IMR-90 (cell line): ENCODE measurements at regions not wholly inside any gene's neighbourhood (a gene's known extent, or its start where the extent isn't known, plus 50 kb on each side); places are given as distances from the start of the nearest gene placed in this dataset.

Experiments
- ATAC-seq: fragments of 200-7000 bp; cut with Tn5 transposase; 2 replicates; pipeline ENCODE4 v1.9.1; 2020; ENCODE audit warnings: low read depth, mild to moderate bottlenecking, moderate library complexity
- BruUV-seq: library from RNA; stranded (reverse); fragments of 400-500 nt; replicated peaks from 2 replicates; lab custom pipeline; 2021; lab: Mats Ljungman, UMichigan
- CTCF ChIA-PET: fragments of 300-600 bp; formaldehyde crosslinking; extraction: SDS; loops from one replicate; lab custom pipeline; 2021; ENCODE audit warnings: antibody characterized with exemption; lab: Yijun Ruan, JAX
- POLR2A ChIA-PET: fragments of 300-600 bp; sonication (Branson Sonifier 250); formaldehyde crosslinking; loops from one replicate; lab custom pipeline; 2022; ENCODE audit warnings: antibody characterized with exemption; ENCODE audit not compliant: unreplicated experiment; lab: Charles Lee
- DNase-seq: peaks from one replicate; pipeline ENCODE4 v3.0.0; 2013
- H2AFZ ChIP-seq: replicated peaks from 2 replicates; pipeline ENCODE3; 2013; ENCODE audit warnings: low read length, mild to moderate bottlenecking; ENCODE audit not compliant: poor library complexity
- H2AK5ac ChIP-seq: 2 replicates; pipeline ENCODE4 v1.6.1; 2013; ENCODE audit warnings: low read depth, low read length, inconsistent platforms
- H2AK9ac ChIP-seq: replicated peaks from 2 replicates; pipeline ENCODE3; 2013; ENCODE audit warnings: mild to moderate bottlenecking, low read depth, low read length, moderate library complexity; ENCODE audit not compliant: poor library complexity
- H2BK120ac ChIP-seq: 2 replicates; pipeline ENCODE4 v1.6.1; 2013; ENCODE audit warnings: low read depth, low read length, inconsistent platforms
- H2BK15ac ChIP-seq: 3 replicates; pipeline ENCODE4 v1.6.1; 2013; ENCODE audit warnings: low read depth, low read length, inconsistent platforms
- H2BK20ac ChIP-seq: 2 replicates; pipeline ENCODE4 v1.6.1; 2013; ENCODE audit warnings: low read depth, mild to moderate bottlenecking, inconsistent platforms, low read length, moderate library complexity
- H2BK5ac ChIP-seq: 2 replicates; pipeline ENCODE4 v1.6.1; 2013; ENCODE audit warnings: mild to moderate bottlenecking, low read depth, low read length, inconsistent platforms; ENCODE audit not compliant: poor library complexity, severe bottlenecking
- H3K14ac ChIP-seq: replicated peaks from 2 replicates; pipeline ENCODE4 v1.6.1; 2013; ENCODE audit warnings: low read depth, low read length, inconsistent platforms
- H3K18ac ChIP-seq: 2 replicates; pipeline ENCODE4 v1.6.1; 2013; ENCODE audit warnings: low read depth, low read length, control low read depth
- H3K23ac ChIP-seq: 2 replicates; pipeline ENCODE4 v1.6.1; 2013; ENCODE audit warnings: low read depth, low read length, inconsistent platforms
- H3K27ac ChIP-seq: 2 replicates; pipeline ENCODE4 v1.5.1; 2013; ENCODE audit warnings: mild to moderate bottlenecking, control low read depth, low read length; ENCODE audit not compliant: insufficient read depth
- H3K27me3 ChIP-seq: 2 replicates; pipeline ENCODE4 v1.6.1; 2013; ENCODE audit warnings: low read length; ENCODE audit not compliant: control insufficient read depth, insufficient read depth
- H3K36me3 ChIP-seq: 2 replicates; pipeline ENCODE4 v1.6.1; 2013; ENCODE audit warnings: low read length, mixed read lengths; ENCODE audit not compliant: control insufficient read depth, insufficient read depth
- H3K4ac ChIP-seq: 2 replicates; pipeline ENCODE4 v1.6.1; 2013; ENCODE audit warnings: low read depth, low read length, inconsistent platforms
- H3K4me1 ChIP-seq: 2 replicates; pipeline ENCODE4 v1.6.1; 2013; ENCODE audit warnings: low read length, mixed read lengths; ENCODE audit not compliant: control insufficient read depth, insufficient read depth
- H3K4me2 ChIP-seq: 2 replicates; pipeline ENCODE4 v1.6.1; 2013; ENCODE audit warnings: low read depth, mild to moderate bottlenecking, control low read depth, low read length, moderate library complexity
- H3K4me3 ChIP-seq: 2 replicates; pipeline ENCODE4 v1.5.1; 2013; ENCODE audit warnings: low read depth, mild to moderate bottlenecking, control low read depth, low read length, moderate library complexity; ENCODE audit not compliant: insufficient read depth
- H3K56ac ChIP-seq: 2 replicates; pipeline ENCODE4 v1.6.1; 2013; ENCODE audit warnings: low read length, inconsistent platforms; ENCODE audit not compliant: insufficient read depth; ENCODE audit errors: extremely low read depth
- H3K79me1 ChIP-seq, 2 experiments: 2 replicates each; pipeline ENCODE4 v1.6.1; 2013; ENCODE audit warnings: low read length in 2 of 2, inconsistent platforms in 1 of 2, low read depth in 1 of 2
- H3K9ac ChIP-seq: 2 replicates; pipeline ENCODE4 v1.6.1; 2013; ENCODE audit warnings: low read depth, low read length, control low read depth
- H3K9me1 ChIP-seq: 2 replicates; pipeline ENCODE4 v1.6.1; 2013; ENCODE audit warnings: low read length, inconsistent platforms; ENCODE audit not compliant: insufficient read depth
- H3K9me3 ChIP-seq: 2 replicates; pipeline ENCODE4 v1.6.1; 2013; ENCODE audit warnings: low read length; ENCODE audit not compliant: control insufficient read depth, insufficient read depth
- H4K20me1 ChIP-seq: 2 replicates; pipeline ENCODE4 v1.6.1; 2013; ENCODE audit warnings: low read length, inconsistent platforms; ENCODE audit not compliant: insufficient read depth
- H4K5ac ChIP-seq: 2 replicates; pipeline ENCODE4 v1.6.1; 2013; ENCODE audit warnings: mild to moderate bottlenecking, low read depth, low read length, control low read depth
- H4K8ac ChIP-seq, 2 experiments: 2 replicates each; pipeline ENCODE4 v1.6.1; 2013; ENCODE audit warnings: low read depth in 2 of 2, low read length in 2 of 2, control low read depth in 1 of 2, inconsistent platforms in 1 of 2
- H4K91ac ChIP-seq: 2 replicates; pipeline ENCODE4 v1.6.1; 2013; ENCODE audit warnings: low read depth, low read length, inconsistent platforms; ENCODE audit not compliant: insufficient read depth
- whole genome bisulfite sequencing, 2 experiments: methylation state at CpG; one replicate each; pipeline versions ENCODE4 v1.1.5 to v1.1.7; 2013; ENCODE audit warnings: missing lambda C conversion rate in 2 of 2; ENCODE audit not compliant: insufficient read length in 1 of 2; ENCODE audit errors: extremely low coverage in 2 of 2; 5-methylcytosine and 5-hydroxymethylcytosine counted together
- dilution Hi-C: fragments of 300-500 bp; cut with HindIII; formaldehyde crosslinking; loops from one replicate; pipeline ENCODE4 v1.14.3; 2018; ENCODE audit warnings: low sequenced_read_pairs; ENCODE audit not compliant: unreplicated experiment
- in situ Hi-C: fragments of 300-500 bp; cut with MboI; formaldehyde crosslinking; loops from 3 replicates; pipeline ENCODE4 v1.14.3; 2019; ENCODE audit warnings: low sequenced_read_pairs, inconsistent platforms, mixed read lengths
- intact Hi-C: fragments of 100-400 bp; cut with micrococcal nuclease; formaldehyde crosslinking; loops from 2 replicates; pipeline ENCODE4 v1.10.0; 2022
- TF ChIP-seq, protein P1 (sequence below): conservative IDR thresholded peaks from 2 replicates; pipeline ENCODE4 v1.5.1; 2012; ENCODE audit warnings: mild to moderate bottlenecking, low read depth, low read length, improper control_type of control experiment

DNA sequence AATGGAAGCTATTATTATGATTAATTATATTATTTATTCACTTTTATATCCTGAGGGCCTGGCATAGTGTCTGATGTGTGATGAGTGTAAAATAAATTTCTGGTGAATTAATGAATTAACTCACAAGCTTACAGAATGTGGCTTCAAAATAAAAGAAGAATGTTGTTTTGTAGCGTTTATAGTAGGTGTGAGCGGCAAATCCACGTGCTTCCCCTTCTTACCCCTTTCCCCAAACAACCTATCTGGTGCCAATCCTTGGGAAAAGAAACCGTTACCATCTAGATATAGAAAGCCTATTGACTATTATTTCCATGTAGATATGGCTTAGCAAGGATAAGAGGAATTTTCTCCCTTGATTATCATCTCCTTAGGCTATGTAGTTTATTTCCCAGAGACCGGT, 144.6 kb upstream of the CITED2 start:
- H2BK120ac ChIP-seq = no peak overlapping the region
- H3K18ac ChIP-seq = no peak overlapping the region
- H2BK15ac ChIP-seq = no peak overlapping the region
- H3K9ac ChIP-seq = no peak overlapping the region
- no peak overlapping the region for H4K5ac ChIP-seq
- no peak overlapping the region for H4K91ac ChIP-seq
- H4K20me1 ChIP-seq = no peaks in the 10 kb centered on the region
- H3K56ac ChIP-seq = no peak overlapping the region
- peaks cover 8% of the 10 kb centered on the region for H3K4me1 ChIP-seq
- DNase-seq = no peak
- H3K23ac ChIP-seq = no peak overlapping the region
- CTCF ChIA-PET = no interaction called here
- H3K4me3 ChIP-seq = no peak overlapping the region
- no TSS peak for BruUV-seq
- intact Hi-C loops (no loop called here), in situ Hi-C loops (no loop called here), dilution Hi-C loops (no loop called here)
- H3K4ac ChIP-seq = no peak overlapping the region
- no peaks in the 10 kb centered on the region for H3K27me3 ChIP-seq
- H2AK5ac ChIP-seq = no peak overlapping the region
- H3K4me2 ChIP-seq = no peak overlapping the region
- H3K9me3 ChIP-seq = no peaks in the 10 kb centered on the region
- H3K36me3 ChIP-seq = no peaks in the 10 kb centered on the region
- H2BK5ac ChIP-seq = no peak overlapping the region
- H3K14ac ChIP-seq = no peak overlapping the region
- H4K8ac ChIP-seq = no peak overlapping the region
- no peak overlapping the region for H3K27ac ChIP-seq
- ATAC-seq = no peak
- POLR2A ChIA-PET = interaction anchor here (0.8 kb wide), 1 partner anchor 145 kb away, joined by 3 read pairs; the partner anchor contains the start of gene CITED2
- H2AK9ac ChIP-seq = no peak overlapping the region
- H2BK20ac ChIP-seq = no peak overlapping the region
- TF ChIP-seq, protein P1, sequence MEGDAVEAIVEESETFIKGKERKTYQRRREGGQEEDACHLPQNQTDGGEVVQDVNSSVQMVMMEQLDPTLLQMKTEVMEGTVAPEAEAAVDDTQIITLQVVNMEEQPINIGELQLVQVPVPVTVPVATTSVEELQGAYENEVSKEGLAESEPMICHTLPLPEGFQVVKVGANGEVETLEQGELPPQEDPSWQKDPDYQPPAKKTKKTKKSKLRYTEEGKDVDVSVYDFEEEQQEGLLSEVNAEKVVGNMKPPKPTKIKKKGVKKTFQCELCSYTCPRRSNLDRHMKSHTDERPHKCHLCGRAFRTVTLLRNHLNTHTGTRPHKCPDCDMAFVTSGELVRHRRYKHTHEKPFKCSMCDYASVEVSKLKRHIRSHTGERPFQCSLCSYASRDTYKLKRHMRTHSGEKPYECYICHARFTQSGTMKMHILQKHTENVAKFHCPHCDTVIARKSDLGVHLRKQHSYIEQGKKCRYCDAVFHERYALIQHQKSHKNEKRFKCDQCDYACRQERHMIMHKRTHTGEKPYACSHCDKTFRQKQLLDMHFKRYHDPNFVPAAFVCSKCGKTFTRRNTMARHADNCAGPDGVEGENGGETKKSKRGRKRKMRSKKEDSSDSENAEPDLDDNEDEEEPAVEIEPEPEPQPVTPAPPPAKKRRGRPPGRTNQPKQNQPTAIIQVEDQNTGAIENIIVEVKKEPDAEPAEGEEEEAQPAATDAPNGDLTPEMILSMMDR = no peak
- H3K9me1 ChIP-seq = no peaks in the 10 kb centered on the region
- no peak overlapping the region for H2AFZ ChIP-seq
- H3K79me1 ChIP-seq = no peaks in the 10 kb centered on the region
- WGBS, 2 experiments = no CpG with 5 or more reads among the region's 5 CpGs
